ENCODE measurements at regions not wholly inside any gene's neighbourhood (a gene's known extent, or its start where the extent isn't known, plus 50 kb on each side); places are given as distances from the start of the nearest gene placed in this dataset.

DNA sequence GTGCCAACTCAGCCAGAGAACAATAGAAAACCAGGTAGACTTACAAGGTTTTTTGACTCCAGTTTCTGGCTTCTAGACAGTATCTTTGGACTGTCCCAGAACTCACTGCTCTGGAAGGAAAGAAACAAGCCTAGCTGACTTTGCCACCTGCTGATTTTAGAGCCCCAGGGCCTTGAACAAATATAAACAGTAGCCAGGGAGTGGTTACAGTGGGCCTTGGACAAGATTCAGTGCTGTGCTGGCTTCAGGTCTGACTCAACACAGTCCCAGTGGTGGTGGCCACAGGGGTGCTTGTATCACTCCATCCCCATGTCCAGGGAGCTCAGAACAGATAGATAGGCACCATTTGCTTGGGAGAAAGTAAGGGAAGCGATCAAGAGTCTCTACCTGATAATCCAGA is 694.1 kb upstream of the ADGRL3 start (continued):
- TF ChIP-seq FOXP4 (CRISPR knock-in tag; IDR thresholded peaks at IDR 0.05), result no peak
- TF ChIP-seq, protein P1, sequence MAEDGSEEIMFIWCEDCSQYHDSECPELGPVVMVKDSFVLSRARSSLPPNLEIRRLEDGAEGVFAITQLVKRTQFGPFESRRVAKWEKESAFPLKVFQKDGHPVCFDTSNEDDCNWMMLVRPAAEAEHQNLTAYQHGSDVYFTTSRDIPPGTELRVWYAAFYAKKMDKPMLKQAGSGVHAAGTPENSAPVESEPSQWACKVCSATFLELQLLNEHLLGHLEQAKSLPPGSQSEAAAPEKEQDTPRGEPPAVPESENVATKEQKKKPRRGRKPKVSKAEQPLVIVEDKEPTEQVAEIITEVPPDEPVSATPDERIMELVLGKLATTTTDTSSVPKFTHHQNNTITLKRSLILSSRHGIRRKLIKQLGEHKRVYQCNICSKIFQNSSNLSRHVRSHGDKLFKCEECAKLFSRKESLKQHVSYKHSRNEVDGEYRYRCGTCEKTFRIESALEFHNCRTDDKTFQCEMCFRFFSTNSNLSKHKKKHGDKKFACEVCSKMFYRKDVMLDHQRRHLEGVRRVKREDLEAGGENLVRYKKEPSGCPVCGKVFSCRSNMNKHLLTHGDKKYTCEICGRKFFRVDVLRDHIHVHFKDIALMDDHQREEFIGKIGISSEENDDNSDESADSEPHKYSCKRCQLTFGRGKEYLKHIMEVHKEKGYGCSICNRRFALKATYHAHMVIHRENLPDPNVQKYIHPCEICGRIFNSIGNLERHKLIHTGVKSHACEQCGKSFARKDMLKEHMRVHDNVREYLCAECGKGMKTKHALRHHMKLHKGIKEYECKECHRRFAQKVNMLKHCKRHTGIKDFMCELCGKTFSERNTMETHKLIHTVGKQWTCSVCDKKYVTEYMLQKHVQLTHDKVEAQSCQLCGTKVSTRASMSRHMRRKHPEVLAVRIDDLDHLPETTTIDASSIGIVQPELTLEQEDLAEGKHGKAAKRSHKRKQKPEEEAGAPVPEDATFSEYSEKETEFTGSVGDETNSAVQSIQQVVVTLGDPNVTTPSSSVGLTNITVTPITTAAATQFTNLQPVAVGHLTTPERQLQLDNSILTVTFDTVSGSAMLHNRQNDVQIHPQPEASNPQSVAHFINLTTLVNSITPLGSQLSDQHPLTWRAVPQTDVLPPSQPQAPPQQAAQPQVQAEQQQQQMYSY (CRISPR knock-in tag; IDR thresholded peaks at IDR 0.05), result no peak
- no peak for TF ChIP-seq NR1H2 (CRISPR knock-in tag; IDR thresholded peaks at IDR 0.05)
- TF ChIP-seq, protein P2, sequence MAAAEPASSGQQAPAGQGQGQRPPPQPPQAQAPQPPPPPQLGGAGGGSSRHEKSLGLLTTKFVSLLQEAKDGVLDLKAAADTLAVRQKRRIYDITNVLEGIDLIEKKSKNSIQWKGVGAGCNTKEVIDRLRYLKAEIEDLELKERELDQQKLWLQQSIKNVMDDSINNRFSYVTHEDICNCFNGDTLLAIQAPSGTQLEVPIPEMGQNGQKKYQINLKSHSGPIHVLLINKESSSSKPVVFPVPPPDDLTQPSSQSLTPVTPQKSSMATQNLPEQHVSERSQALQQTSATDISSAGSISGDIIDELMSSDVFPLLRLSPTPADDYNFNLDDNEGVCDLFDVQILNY (CRISPR knock-in tag; IDR thresholded peaks at IDR 0.05), result no peak
- no peak for TF ChIP-seq ETV6 (CRISPR knock-in tag; IDR thresholded peaks at IDR 0.05)
- no peak for TF ChIP-seq ATF3 (CRISPR knock-in tag; conservative IDR thresholded peaks at IDR 0.05)

DNA sequence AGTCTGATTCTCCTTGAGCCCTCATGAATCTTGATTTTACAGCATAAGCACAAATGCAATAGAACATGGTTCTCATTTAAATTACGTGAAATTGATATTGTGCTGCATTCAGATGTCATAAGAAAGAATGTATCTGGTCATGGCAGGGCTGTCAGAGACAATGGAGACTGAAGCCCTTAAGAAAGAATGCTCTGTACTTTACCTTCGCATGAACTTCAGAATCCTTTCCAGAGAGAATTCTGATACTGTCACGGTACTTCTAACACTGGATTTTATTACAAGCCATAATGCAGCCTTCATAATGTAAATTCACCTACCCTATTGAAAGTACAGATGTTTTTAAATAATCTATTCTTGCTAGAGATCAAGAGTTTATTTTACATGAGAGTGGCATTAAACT is 677.9 kb upstream of the ADGRL3 start:
- Mint-ChIP-seq H3K4me1 (peaks cover 5% of the 10 kb centered on the region; the same call in 1 of the 2 replicates), H3K36me3 (no peaks in the 10 kb centered on the region), H3K9me3 (no peaks in the 10 kb centered on the region), H3K27me3 (ENCODE audit: low read depth) (no peaks in the 10 kb centered on the region), H3K27ac (no peak overlapping the region), H3K4me3 (no peak overlapping the region)
- no peak for DNase-seq (ENCODE audit: low spot score)
- ChIA-PET CTCF (no interaction called here), POLR2A (no interaction called here)
- ATAC-seq, result no peak
- no peak for TF ChIP-seq TCF7 (CRISPR knock-in tag; IDR thresholded peaks at IDR 0.05; ENCODE audit: low read depth)
- no peak for TF ChIP-seq CREM (CRISPR knock-in tag; IDR thresholded peaks at IDR 0.05)
- no peak for TF ChIP-seq ZNF317 (CRISPR knock-in tag; IDR thresholded peaks at IDR 0.05; ENCODE audit: borderline replicate concordance, low read depth)
- TF ChIP-seq RORB (CRISPR knock-in tag; IDR thresholded peaks at IDR 0.05), result no peak
- TF ChIP-seq ERG (CRISPR knock-in tag; IDR thresholded peaks at IDR 0.05), result no peak
- TF ChIP-seq MXD4 (CRISPR knock-in tag; IDR thresholded peaks at IDR 0.05; ENCODE audit: borderline replicate concordance), result no peak
- TF ChIP-seq MAX (CRISPR knock-in tag; IDR thresholded peaks at IDR 0.05), result no peak
- TF ChIP-seq ESRRA (CRISPR knock-in tag; IDR thresholded peaks at IDR 0.05; ENCODE audit: borderline replicate concordance), result no peak

DNA sequence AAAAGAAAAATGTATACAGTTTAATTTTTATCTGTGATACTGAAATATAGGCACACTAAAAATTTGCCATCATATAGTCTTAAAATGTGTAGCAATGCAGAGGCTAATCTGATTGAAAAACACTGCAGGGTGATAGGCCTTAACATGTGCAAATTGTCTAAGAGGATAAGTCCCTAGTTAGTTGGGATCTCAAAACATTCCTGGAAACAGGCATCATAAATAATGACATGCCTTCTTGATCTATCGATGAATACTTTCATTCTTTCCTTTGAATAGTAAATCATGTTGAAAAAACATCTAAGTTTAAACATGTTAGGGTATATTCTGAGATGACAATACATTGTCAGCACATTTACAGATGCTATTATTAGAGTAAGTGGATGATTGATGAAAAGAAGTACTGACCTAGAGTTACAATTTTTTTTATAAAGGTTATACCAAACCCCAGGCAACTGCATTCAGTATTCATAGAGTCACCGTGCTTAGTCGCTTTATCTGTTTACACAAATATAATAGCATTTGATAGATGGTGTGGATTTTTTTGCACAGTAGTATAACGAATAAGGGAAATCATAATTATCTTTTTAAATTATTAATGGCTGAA is 668.2 kb upstream of the ADGRL3 start:
- Mint-ChIP-seq H3K4me1 (0 out of 2 replicates have a peak, but pooled peaks cover 3% of the 10 kb centered on the region), H3K36me3 (no peaks in the 10 kb centered on the region), H3K9me3 (no peaks in the 10 kb centered on the region), H3K27ac (no peak overlapping the region), H3K27me3 (ENCODE audit: low read depth) (no peaks in the 10 kb centered on the region), H3K4me3 (no peak overlapping the region)
- ChIA-PET POLR2A (no interaction called here), CTCF (no interaction called here)
- DNase-seq (ENCODE audit: low spot score) (no peak), ATAC-seq (no peak)
- TF ChIP-seq, protein P3, sequence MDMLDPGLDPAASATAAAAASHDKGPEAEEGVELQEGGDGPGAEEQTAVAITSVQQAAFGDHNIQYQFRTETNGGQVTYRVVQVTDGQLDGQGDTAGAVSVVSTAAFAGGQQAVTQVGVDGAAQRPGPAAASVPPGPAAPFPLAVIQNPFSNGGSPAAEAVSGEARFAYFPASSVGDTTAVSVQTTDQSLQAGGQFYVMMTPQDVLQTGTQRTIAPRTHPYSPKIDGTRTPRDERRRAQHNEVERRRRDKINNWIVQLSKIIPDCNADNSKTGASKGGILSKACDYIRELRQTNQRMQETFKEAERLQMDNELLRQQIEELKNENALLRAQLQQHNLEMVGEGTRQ (CRISPR knock-in tag; IDR thresholded peaks at IDR 0.05), result no peak
- TF ChIP-seq GTF2I (CRISPR knock-in tag; conservative IDR thresholded peaks at IDR 0.05) (no peak), ZNF121 (CRISPR knock-in tag; IDR thresholded peaks at IDR 0.05) (no peak), NR3C1 (CRISPR knock-in tag; conservative IDR thresholded peaks at IDR 0.05; ENCODE audit: low read depth) (no peak), MLX (CRISPR knock-in tag; IDR thresholded peaks at IDR 0.05) (no peak), RORB (CRISPR knock-in tag; IDR thresholded peaks at IDR 0.05) (no peak)

Data from WTC11 (cell line).